ENCODE measurements at regions not wholly inside any gene's neighbourhood (a gene's known extent, or its start where the extent isn't known, plus 50 kb on each side); places are given as distances from the start of the nearest gene placed in this dataset.
A peak's percentile ranks its signal among the peaks of the same experiment; 100 is the strongest.
"Not testable (repeated sequence)": the region's sequence is repeated elsewhere in the genome, so short reads cannot be mapped to it uniquely, and the experiment has no call there.

DNA sequence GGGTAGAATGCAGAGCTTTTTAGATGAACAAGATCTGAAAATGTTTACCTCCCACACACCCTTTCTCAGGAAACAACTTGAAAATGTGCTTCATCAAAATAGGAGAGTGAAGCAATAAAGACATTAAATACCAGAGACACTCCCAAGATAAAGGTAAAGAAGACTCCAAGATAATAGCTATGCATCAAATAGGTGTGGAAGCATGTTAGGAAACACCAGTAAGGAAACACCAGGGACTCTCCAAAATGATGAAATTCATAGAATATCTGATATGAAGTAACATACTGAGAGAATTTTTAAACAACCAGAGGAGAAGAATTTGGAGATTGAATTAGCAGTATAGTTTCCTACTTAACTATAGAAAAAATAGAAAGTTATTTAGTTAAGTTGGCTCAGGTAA lies 57.0 kb downstream of the OR10A6 start:
- Histone ChIP-seq H3K9me3 (ENCODE audit: severe bottlenecking) (no peaks in the 10 kb centered on the region), H3K36me3 (ENCODE audit: low read depth) (no peaks in the 10 kb centered on the region), H3K27me3 (ENCODE audit: insufficient read depth, poor library complexity, severe bottlenecking) (no peaks in the 10 kb centered on the region), H3K27ac (ENCODE audit: poor library complexity, severe bottlenecking) (peak overlapping the region; percentile 15), H3K4me1 (ENCODE audit: insufficient read depth, poor library complexity, severe bottlenecking) (peaks cover 30% of the 10 kb centered on the region), H3K4me3 (ENCODE audit: severe bottlenecking) (no peak overlapping the region)
- TF ChIP-seq CTCF (IDR thresholded peaks at IDR 0.05; ENCODE audit: poor library complexity, severe bottlenecking), result no peak
- peak; percentile 57 for ATAC-seq (ENCODE audit: low read depth)
- no peak for DNase-seq (ENCODE audit: low spot score)

GRCh38 chr11:7872890-7873289 lies 58.2 kb downstream of the OR10A6 start:
- H3K27me3 ChIP-seq (ENCODE audit: insufficient read depth, poor library complexity, severe bottlenecking), result no peaks in the 10 kb centered on the region

DNA sequence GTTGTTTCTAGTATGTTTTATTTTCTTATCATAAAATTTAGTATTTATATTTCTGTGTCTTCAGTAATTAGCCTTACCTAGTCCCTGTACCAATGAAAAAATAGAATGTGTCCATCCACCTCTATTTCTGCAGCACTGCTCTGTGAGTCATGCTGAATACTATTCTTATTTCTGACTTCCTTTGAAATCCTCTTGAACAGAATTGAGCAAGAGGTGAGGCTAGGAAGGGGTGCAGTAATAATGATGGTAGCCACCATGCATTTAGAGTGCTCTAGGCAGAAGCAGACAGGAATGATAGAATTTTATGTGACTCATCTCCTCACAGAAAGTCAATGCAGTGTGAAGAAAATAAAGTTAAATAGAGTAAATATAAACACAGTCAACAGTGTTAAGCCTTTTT lies 60.0 kb downstream of the OR10A6 start:
- DNase-seq (ENCODE audit: low spot score), result no peak

More at GRCh38 chr11:7872890-7873289, 58.2 kb downstream of the OR10A6 start:
- Histone ChIP-seq H3K4me3 (ENCODE audit: severe bottlenecking) (no peak overlapping the region), H3K4me1 (ENCODE audit: insufficient read depth, poor library complexity, severe bottlenecking) (peaks cover 30% of the 10 kb centered on the region), H3K27ac (ENCODE audit: poor library complexity, severe bottlenecking) (peak overlapping the region; percentile 15), H3K9me3 (ENCODE audit: severe bottlenecking) (no peaks in the 10 kb centered on the region), H3K36me3 (ENCODE audit: low read depth) (no peaks in the 10 kb centered on the region)
- peak; percentile 27 for TF ChIP-seq CTCF (IDR thresholded peaks at IDR 0.05; ENCODE audit: poor library complexity, severe bottlenecking)
- peak; percentile 68 for ATAC-seq (ENCODE audit: low read depth)
- no peak for DNase-seq (ENCODE audit: low spot score)

DNA sequence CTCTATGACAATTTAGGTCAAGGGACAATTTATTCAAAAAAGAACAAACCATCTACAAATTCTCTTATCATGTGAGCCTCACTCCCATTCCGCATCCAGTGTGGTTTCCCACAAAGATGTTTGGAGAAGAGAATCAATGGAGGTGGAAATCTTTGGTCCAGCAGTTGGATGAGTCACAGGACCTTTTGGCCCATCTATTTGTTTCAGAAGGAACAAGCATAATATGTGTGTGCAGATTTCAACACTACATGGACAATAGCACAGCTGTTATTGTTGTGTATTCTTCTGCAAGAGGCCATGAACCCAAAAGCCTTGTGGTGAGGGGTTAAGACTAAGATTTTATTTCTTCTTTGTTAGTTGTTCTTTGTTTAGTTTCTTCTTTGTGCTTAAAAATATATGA lies 61.6 kb downstream of the OR10A6 start:
- H3K9me3 ChIP-seq (ENCODE audit: severe bottlenecking), result no peaks in the 10 kb centered on the region
- no peak for TF ChIP-seq CTCF (IDR thresholded peaks at IDR 0.05; ENCODE audit: poor library complexity, severe bottlenecking)
- H3K4me1 ChIP-seq (ENCODE audit: insufficient read depth, poor library complexity, severe bottlenecking), result peaks cover 24% of the 10 kb centered on the region
- no peak for ATAC-seq (ENCODE audit: low read depth)
- no peak overlapping the region for H3K27ac ChIP-seq (ENCODE audit: poor library complexity, severe bottlenecking)
- H3K4me3 ChIP-seq (ENCODE audit: severe bottlenecking), result no peak overlapping the region
- H3K27me3 ChIP-seq (ENCODE audit: insufficient read depth, poor library complexity, severe bottlenecking), result no peaks in the 10 kb centered on the region
- H3K36me3 ChIP-seq (ENCODE audit: low read depth), result no peaks in the 10 kb centered on the region
- DNase-seq (ENCODE audit: low spot score), result no peak

More for the DNA sequence above, 60.0 kb downstream of the OR10A6 start:
- no peak overlapping the region for H3K4me3 ChIP-seq (ENCODE audit: severe bottlenecking)
- H3K27ac ChIP-seq (ENCODE audit: poor library complexity, severe bottlenecking), result no peak overlapping the region
- no peaks in the 10 kb centered on the region for H3K27me3 ChIP-seq (ENCODE audit: insufficient read depth, poor library complexity, severe bottlenecking)
- peak; percentile 54 for ATAC-seq (ENCODE audit: low read depth)
- no peak for TF ChIP-seq CTCF (IDR thresholded peaks at IDR 0.05; ENCODE audit: poor library complexity, severe bottlenecking)
- H3K9me3 ChIP-seq (ENCODE audit: severe bottlenecking), result no peaks in the 10 kb centered on the region
- peaks cover 30% of the 10 kb centered on the region for H3K4me1 ChIP-seq (ENCODE audit: insufficient read depth, poor library complexity, severe bottlenecking)
- no peaks in the 10 kb centered on the region for H3K36me3 ChIP-seq (ENCODE audit: low read depth)

DNA sequence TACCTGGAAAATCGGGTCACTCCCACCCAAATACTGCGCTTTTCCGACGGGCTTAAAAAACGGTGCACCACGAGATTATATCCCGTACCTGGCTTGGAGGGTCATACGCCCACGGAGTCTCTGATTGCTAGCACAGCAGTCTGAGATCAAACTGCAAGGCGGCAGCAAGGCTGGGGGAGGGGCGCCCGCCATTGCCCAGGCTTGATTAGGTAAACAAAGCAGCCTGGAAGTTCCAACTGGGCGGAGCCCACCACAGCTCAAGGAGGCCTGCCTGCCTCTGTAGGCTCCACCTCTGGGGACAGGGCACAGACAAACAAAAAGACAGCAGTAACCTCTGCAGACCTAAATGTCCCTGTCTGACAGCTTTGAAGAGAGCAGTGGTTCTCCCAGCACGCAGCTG lies 64.5 kb upstream of the OR5P2 start:
- H3K36me3 ChIP-seq (ENCODE audit: low read depth); H3K27me3 ChIP-seq (ENCODE audit: insufficient read depth, poor library complexity, severe bottlenecking); H3K4me3 ChIP-seq (ENCODE audit: severe bottlenecking); H3K9me3 ChIP-seq (ENCODE audit: severe bottlenecking); H3K27ac ChIP-seq (ENCODE audit: poor library complexity, severe bottlenecking); DNase-seq (ENCODE audit: low spot score); ATAC-seq (ENCODE audit: low read depth): not testable (repeated sequence)
- peaks cover 16% of the 10 kb centered on the region for H3K4me1 ChIP-seq (ENCODE audit: insufficient read depth, poor library complexity, severe bottlenecking)

GRCh38 chr11:7860844-7861243 lies 64.1 kb upstream of the OR5P2 start:
- DNase-seq (ENCODE audit: low spot score); H3K36me3 ChIP-seq (ENCODE audit: low read depth): not testable (repeated sequence)

More at GRCh38 chr11:7860844-7861243, 64.1 kb upstream of the OR5P2 start:
- ATAC-seq (ENCODE audit: low read depth); H3K27me3 ChIP-seq (ENCODE audit: insufficient read depth, poor library complexity, severe bottlenecking); H3K27ac ChIP-seq (ENCODE audit: poor library complexity, severe bottlenecking); H3K4me3 ChIP-seq (ENCODE audit: severe bottlenecking); H3K9me3 ChIP-seq (ENCODE audit: severe bottlenecking): not testable (repeated sequence)
- H3K4me1 ChIP-seq (ENCODE audit: insufficient read depth, poor library complexity, severe bottlenecking), result peaks cover 16% of the 10 kb centered on the region
